NB4 (cell line): ENCODE measurements at regions not wholly inside any gene's neighbourhood (a gene's known extent, or its start where the extent isn't known, plus 50 kb on each side); places are given as distances from the start of the nearest gene placed in this dataset.

Experiments
- DNase-seq: peaks from one replicate; pipeline ENCODE4 v3.0.0; 2010; ENCODE audit warnings: low read depth
- H3K4me3 ChIP-seq: one replicate; pipeline ENCODE4 v1.5.1; 2011; ENCODE audit warnings: mild to moderate bottlenecking, low read depth, low read length, moderate library complexity
- MYC ChIP-seq: IDR thresholded peaks from 2 replicates; pipeline ENCODE4 v1.6.1; 2011; ENCODE audit warnings: low read depth, low read length
- POLR2A ChIP-seq: IDR thresholded peaks from 2 replicates; pipeline ENCODE4 v1.6.1; 2011; ENCODE audit warnings: mild to moderate bottlenecking; ENCODE audit not compliant: insufficient read length; ENCODE audit errors: extremely low read depth
- TF ChIP-seq, protein P1 (sequence below): IDR thresholded peaks from 2 replicates; pipeline ENCODE4 v1.6.1; 2011; ENCODE audit warnings: low read depth, low read length
- TF ChIP-seq, protein P2 (sequence below): IDR thresholded peaks from one replicate; pipeline ENCODE4 v1.5.1; 2012; ENCODE audit warnings: low read depth, low read length

DNA sequence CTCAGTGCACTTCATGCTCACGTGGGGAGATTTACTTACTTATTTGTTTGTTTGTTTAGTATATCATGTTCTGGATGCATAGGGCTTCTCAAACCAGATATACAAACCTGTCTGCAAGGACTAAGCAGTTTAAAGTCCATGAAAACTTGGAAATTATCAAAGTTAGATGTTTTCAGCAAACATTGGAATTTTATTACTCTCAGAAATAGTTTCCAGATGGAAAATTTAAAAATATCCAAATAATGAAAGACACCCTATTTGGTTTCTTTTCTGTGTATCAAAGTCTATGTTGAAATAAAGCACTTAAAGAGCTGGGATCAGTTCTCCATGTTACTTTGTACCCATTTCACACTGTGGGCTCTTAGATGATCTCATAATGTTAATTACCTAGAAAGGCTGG lies 312.1 kb downstream of the PPP1R2C start:
- TF ChIP-seq POLR2A (no peak), MYC (no peak)
- TF ChIP-seq, protein P1, sequence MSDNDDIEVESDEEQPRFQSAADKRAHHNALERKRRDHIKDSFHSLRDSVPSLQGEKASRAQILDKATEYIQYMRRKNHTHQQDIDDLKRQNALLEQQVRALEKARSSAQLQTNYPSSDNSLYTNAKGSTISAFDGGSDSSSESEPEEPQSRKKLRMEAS: no peak
- TF ChIP-seq, protein P2, sequence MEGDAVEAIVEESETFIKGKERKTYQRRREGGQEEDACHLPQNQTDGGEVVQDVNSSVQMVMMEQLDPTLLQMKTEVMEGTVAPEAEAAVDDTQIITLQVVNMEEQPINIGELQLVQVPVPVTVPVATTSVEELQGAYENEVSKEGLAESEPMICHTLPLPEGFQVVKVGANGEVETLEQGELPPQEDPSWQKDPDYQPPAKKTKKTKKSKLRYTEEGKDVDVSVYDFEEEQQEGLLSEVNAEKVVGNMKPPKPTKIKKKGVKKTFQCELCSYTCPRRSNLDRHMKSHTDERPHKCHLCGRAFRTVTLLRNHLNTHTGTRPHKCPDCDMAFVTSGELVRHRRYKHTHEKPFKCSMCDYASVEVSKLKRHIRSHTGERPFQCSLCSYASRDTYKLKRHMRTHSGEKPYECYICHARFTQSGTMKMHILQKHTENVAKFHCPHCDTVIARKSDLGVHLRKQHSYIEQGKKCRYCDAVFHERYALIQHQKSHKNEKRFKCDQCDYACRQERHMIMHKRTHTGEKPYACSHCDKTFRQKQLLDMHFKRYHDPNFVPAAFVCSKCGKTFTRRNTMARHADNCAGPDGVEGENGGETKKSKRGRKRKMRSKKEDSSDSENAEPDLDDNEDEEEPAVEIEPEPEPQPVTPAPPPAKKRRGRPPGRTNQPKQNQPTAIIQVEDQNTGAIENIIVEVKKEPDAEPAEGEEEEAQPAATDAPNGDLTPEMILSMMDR: no peak
- H3K4me3 ChIP-seq: no peak overlapping the region
- no peak for DNase-seq

DNA sequence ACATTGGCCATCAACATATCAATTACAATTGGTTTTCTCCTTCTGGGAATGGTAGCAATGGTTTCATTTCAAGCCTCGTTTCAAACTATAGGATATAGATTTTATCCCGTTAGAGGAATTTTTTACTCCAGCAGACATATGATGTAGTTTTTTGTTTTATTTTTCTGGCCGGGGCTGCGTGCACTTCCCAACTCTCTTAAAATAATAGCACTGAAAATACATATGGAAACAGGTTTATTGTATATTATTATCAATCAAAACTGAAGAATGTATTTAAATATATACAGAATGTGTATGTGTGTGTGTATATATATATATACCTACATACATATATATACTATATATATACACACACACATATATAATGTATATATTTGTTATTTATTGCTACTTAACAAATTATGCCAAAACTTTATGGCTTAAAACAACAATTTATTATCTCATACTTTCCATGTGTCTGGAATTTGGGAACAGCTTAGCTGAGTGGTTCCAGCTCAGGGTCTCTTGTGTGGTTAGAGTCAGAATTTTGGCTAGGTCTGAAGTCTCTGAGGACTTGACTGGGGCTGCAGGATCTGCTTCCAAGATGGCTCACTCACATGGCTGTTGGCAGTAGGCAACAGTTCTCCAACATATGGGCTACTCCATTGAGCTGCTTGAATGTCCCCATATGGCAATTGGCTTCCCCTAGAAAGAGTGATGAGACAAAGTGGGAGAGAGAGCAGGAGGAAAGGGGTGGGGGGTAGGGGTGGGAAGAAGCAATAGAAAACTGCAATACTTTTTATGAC lies 314.1 kb downstream of the PPP1R2C start:
- TF ChIP-seq MYC (no peak), POLR2A (no peak)
- TF ChIP-seq, protein P1: no peak
- TF ChIP-seq, protein P2: no peak
- H3K4me3 ChIP-seq: no peak overlapping the region
- DNase-seq: no peak

DNA sequence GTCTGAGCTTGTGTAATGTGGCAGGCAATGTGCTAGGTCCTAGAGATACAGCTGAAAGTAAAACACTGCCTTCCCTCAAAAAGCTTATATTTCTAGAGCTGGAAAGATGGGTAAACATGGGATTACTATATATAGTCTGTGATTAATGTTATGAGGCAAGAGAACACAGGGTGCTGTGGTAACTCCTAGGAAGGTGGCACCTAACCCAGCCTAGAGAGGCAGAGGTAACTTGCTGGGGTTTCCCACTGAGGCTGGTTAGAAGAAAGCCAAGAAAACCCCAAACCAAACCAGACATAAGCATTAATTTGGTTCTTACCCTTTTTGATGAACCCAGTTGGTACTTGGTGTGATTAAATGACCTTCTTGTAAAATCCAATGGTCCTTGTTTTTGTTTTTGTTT lies 315.0 kb downstream of the PPP1R2C start:
- H3K4me3 ChIP-seq: no peak overlapping the region
- DNase-seq: no peak
- no peak for TF ChIP-seq MYC
- TF ChIP-seq, protein P1: no peak
- TF ChIP-seq POLR2A: no peak
- TF ChIP-seq, protein P2: no peak

- no peak for DNase-seq
- H3K4me3 ChIP-seq: no peak overlapping the region
- TF ChIP-seq MYC: no peak
- TF ChIP-seq, protein P1: no peak
- TF ChIP-seq, protein P2: no peak
- no peak for TF ChIP-seq POLR2A
These were observed 317.3 kb downstream of the PPP1R2C start for GRCh38 chrX:42460706-42461105.

GRCh38 chrX:42459735-42460134 lies 318.2 kb downstream of the PPP1R2C start:
- DNase-seq: no peak
- H3K4me3 ChIP-seq: no peak overlapping the region
- TF ChIP-seq, protein P2: no peak
- TF ChIP-seq POLR2A: no peak
